GM12864 (cell line): ENCODE measurements at regions not wholly inside any gene's neighbourhood (a gene's known extent, or its start where the extent isn't known, plus 50 kb on each side); places are given as distances from the start of the nearest gene placed in this dataset.

Experiments used
- DNase-seq: peaks from one replicate; pipeline ENCODE4 v3.0.0-alpha.2; 2011; ENCODE audit warnings: low read depth
- H3K4me3 ChIP-seq: 2 replicates; pipeline ENCODE4 v1.5.1; 2011; ENCODE audit warnings: mild to moderate bottlenecking, low read depth, low read length, control low read depth
- TF ChIP-seq, protein P1 (sequence below): IDR thresholded peaks from 2 replicates; pipeline ENCODE4 v1.5.1; 2011; ENCODE audit warnings: low read depth, mild to moderate bottlenecking, moderate library complexity, low read length, control low read depth, inconsistent platforms; ENCODE audit errors: missing control alignments

DNA sequence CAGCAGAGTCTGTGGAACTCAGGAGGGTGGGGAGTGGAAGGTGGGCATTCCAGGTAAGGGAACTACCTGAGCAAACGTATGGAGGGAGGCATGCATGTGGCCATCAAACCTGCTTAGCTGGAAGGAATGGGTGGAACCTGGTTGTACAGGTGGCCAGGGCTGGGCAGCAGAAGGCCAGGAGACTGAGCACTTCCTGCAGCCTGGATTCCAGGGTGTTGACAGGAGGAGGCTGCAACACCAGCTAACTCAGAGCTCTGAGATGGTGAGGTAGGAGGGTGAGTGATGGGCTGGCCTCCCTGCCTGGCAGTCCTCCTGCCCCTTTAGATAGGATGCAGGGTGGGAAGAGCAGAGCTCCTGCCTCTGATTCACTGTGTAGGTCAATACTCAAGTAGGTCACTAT is 92.5 kb upstream of the CPEB4 start:
- TF ChIP-seq, protein P1, sequence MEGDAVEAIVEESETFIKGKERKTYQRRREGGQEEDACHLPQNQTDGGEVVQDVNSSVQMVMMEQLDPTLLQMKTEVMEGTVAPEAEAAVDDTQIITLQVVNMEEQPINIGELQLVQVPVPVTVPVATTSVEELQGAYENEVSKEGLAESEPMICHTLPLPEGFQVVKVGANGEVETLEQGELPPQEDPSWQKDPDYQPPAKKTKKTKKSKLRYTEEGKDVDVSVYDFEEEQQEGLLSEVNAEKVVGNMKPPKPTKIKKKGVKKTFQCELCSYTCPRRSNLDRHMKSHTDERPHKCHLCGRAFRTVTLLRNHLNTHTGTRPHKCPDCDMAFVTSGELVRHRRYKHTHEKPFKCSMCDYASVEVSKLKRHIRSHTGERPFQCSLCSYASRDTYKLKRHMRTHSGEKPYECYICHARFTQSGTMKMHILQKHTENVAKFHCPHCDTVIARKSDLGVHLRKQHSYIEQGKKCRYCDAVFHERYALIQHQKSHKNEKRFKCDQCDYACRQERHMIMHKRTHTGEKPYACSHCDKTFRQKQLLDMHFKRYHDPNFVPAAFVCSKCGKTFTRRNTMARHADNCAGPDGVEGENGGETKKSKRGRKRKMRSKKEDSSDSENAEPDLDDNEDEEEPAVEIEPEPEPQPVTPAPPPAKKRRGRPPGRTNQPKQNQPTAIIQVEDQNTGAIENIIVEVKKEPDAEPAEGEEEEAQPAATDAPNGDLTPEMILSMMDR: no peak
- no peak for DNase-seq
- H3K4me3 ChIP-seq: no peak overlapping the region

DNA sequence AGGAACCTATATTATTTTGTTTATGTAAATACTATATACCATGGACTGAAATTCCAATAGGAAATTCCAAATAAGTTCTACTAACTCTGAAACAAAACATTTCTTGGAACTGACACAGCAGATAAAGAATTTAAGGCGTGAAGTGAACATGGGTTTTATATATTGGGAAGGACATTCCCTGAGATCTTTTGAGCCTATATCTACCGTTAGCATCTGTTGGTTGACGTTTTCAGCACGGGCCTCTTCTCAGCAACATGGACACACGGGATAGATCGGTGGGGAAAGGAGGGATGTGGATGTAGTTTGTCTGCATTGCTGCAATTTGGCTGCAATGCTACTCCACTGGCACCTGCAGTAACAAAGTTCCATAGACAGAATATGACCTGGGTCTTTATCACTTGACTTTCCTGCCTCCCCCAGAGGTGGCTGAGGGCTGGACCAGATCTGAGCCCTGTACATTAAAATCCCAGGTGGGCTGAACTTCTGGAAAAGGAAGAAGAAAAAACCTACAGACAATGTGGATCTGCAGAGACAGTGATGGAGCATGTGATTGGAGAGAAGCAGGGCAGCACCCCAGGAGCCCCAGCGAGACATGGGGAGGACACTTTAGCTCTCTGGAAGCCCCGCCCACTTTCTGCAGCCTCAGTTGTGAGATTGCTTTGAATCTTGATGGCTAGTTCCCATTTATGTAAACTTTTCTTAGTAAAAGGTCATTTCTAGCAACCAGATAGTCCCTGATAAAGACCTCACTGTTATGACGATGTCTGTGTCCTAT is 91.2 kb upstream of the CPEB4 start:
- DNase-seq: no peak
- H3K4me3 ChIP-seq: no peak overlapping the region
- TF ChIP-seq, protein P1: no peak

DNA sequence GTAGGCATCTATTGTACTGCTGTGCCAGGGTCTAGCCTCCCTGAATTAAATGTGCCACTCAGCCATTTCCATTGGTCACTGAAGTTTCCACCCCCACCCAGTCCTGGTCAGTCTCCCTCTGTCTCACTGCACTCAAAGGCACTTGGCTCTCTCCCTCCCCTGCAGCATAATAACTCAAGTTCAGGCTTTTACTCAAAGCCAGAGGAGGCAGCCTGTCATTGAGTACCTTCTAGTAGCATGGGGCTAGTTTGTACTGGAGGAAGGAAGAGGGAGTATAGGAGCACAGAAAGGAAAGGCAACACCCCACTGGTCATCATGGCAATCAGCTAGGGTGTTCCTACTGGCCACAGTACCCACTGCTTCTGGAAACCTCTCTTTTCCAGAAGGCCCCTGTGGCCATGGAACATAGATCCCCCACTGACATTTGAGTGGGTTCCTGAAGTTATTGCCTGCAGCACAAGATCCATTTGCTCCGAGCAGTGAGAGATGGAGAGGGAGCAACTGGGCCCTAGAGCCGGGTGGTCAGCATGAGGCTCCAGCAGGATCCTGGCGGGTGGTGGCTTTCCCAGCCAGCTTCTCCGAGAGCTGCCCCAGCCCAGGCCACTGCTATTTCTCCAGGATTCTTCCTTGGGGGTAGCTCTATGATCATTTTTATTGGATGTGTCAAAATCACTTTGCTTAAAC is 89.9 kb upstream of the CPEB4 start:
- TF ChIP-seq, protein P1: no peak
- H3K4me3 ChIP-seq: no peak overlapping the region
- no peak for DNase-seq

DNA sequence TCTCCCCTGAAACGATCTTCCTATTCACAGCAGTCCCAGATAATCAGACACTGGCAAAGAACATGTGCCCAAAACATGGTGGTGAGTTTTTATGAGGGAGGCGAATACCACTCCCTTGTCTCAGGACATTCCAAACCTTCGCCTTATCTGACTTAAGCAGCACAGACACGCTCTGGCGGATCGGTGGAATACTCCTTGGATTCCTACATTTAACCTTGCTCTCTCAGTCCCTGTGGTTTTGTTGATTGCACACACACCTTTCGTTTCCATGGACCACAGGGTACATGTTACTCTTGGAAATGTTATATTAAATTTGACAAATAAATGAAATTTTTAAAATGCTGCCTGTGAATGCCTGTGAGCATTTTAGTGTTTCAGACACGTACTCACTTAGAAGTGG is 87.8 kb upstream of the CPEB4 start:
- DNase-seq: no peak
- no peak overlapping the region for H3K4me3 ChIP-seq
- TF ChIP-seq, protein P1: no peak

DNA sequence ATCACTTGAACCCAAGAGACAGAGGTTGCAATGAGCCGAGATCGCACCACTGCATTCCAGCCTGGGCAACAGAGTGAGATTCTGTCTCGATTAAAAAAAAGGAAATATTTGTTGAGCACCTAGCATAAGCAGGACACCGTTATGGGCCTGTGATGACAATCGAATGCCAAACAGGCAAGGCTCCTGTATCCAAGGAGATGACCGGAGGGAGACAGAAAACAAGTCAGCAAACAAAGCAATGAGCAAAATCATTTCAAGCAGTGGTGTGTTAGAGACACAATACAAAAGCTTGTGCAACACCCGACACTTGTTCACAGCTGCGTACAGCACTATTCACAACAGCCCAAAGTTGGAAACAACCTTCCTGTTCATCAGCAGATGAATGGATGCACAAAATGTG is 87.1 kb upstream of the CPEB4 start:
- H3K4me3 ChIP-seq: no peak overlapping the region
- no peak for DNase-seq
- TF ChIP-seq, protein P1: no peak

DNA sequence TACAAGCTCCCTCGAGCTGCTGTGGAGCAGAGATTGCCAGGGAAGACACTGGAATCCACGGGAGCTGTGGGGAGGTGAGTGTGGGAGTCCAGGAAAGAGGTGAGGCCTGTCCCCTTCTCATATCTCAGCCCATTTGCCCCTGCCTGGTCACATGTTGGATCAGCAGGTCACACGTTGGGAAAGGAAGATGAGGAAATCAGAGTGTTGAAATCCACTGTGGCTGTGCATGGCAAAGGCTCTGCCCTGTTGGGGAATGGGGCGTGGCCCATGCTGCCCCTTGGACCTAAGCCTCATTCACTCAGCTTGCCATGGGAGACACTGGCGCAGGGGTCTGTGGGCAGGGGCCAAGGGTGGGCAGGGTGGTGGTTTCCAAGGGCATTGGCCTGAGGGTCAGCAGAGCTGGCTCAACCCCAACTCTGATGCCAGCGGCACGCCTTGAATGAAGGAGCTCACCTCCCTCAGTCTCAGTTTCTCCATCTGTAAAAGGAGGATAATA is 85.4 kb upstream of the CPEB4 start:
- TF ChIP-seq, protein P1: no peak
- DNase-seq: no peak
- H3K4me3 ChIP-seq: no peak overlapping the region
